Cardiac muscle cell (in vitro differentiated cells and primary cell): ENCODE measurements at regions not wholly inside any gene's neighbourhood (a gene's known extent, or its start where the extent isn't known, plus 50 kb on each side); places are given as distances from the start of the nearest gene placed in this dataset.

Source experiments
- DNase-seq, 2 donors: peaks; one replicate each; pipeline versions ENCODE4 v3.0.0 to v3.0.0-alpha.2; 2010 to 2017; ENCODE audit warnings: low read depth in 1 of 2, low spot score in 1 of 2
- H3K27ac ChIP-seq: fragments of 200-600 bp; sonication (generic); 2 replicates; pipeline ENCODE4 v1.5.1; 2016
- H3K27me3 ChIP-seq: fragments of 200-600 bp; sonication (generic); 2 replicates; pipeline ENCODE4 v1.6.0; 2016; ENCODE audit warnings: control low read depth
- H3K36me3 ChIP-seq: fragments of 200-600 bp; sonication (generic); 2 replicates; pipeline ENCODE4 v1.5.1; 2016; ENCODE audit warnings: control low read depth
- H3K4me1 ChIP-seq: fragments of 200-600 bp; sonication (generic); 2 replicates; pipeline ENCODE4 v1.8.1; 2017; ENCODE audit warnings: low read depth, mild to moderate bottlenecking, mixed run types
- H3K4me3 ChIP-seq: fragments of 200-600 bp; sonication (generic); 2 replicates; pipeline ENCODE4 v1.5.1; 2016; ENCODE audit warnings: mild to moderate bottlenecking
- H3K9me3 ChIP-seq: fragments of 200-600 bp; sonication (generic); 2 replicates; pipeline ENCODE4 v1.5.1; 2017; ENCODE audit warnings: low read depth, mild to moderate bottlenecking, control low read depth
- CTCF ChIP-seq: IDR thresholded peaks from 2 replicates; pipeline ENCODE4 v1.5.1; 2012; ENCODE audit warnings: low read depth, mild to moderate bottlenecking, low read length

GRCh38 chr2:48841126-48841525 lies 85.6 kb upstream of the LHCGR start:
- no peaks in the 10 kb centered on the region for H3K9me3 ChIP-seq

GRCh38 chr2:48838029-48838428 lies 82.5 kb upstream of the LHCGR start:
- Histone ChIP-seq H3K27me3 (no peaks in the 10 kb centered on the region), H3K27ac (no peak overlapping the region), H3K4me1 (no peaks in the 10 kb centered on the region), H3K4me3 (no peak overlapping the region), H3K9me3 (no peaks in the 10 kb centered on the region), H3K36me3 (no peaks in the 10 kb centered on the region)
- DNase-seq: peak in 1 of 2 donors; percentile 7
- no peak for TF ChIP-seq CTCF

More at GRCh38 chr2:48841126-48841525, 85.6 kb upstream of the LHCGR start:
- Histone ChIP-seq H3K36me3 (no peaks in the 10 kb centered on the region), H3K4me3 (no peak overlapping the region), H3K27me3 (no peaks in the 10 kb centered on the region), H3K27ac (no peak overlapping the region), H3K4me1 (no peaks in the 10 kb centered on the region)
- DNase-seq: no peak
- no peak for TF ChIP-seq CTCF

- Histone ChIP-seq H3K9me3 (no peaks in the 10 kb centered on the region), H3K27ac (no peak overlapping the region)
- no peak for DNase-seq
Observed at GRCh38 chr2:48829569-48829968, 74.0 kb upstream of the LHCGR start.

GRCh38 chr2:48829036-48829435 lies 73.5 kb upstream of the LHCGR start:
- Histone ChIP-seq H3K27ac (no peak overlapping the region), H3K27me3 (no peaks in the 10 kb centered on the region), H3K4me1 (no peaks in the 10 kb centered on the region), H3K36me3 (no peaks in the 10 kb centered on the region), H3K9me3 (no peaks in the 10 kb centered on the region), H3K4me3 (no peak overlapping the region)
- peak in 1 of 2 donors; percentile 29 for DNase-seq
- TF ChIP-seq CTCF: no peak

More at GRCh38 chr2:48829569-48829968, 74.0 kb upstream of the LHCGR start:
- Histone ChIP-seq H3K27me3 (no peaks in the 10 kb centered on the region), H3K4me3 (no peak overlapping the region), H3K4me1 (no peaks in the 10 kb centered on the region), H3K36me3 (no peaks in the 10 kb centered on the region)
- no peak for TF ChIP-seq CTCF

- no peaks in the 10 kb centered on the region for H3K27me3 ChIP-seq
- H3K36me3 ChIP-seq: no peaks in the 10 kb centered on the region
- no peak for TF ChIP-seq CTCF
- no peaks in the 10 kb centered on the region for H3K9me3 ChIP-seq
- no peak for DNase-seq
- no peak overlapping the region for H3K4me3 ChIP-seq
- no peak overlapping the region for H3K27ac ChIP-seq
- no peaks in the 10 kb centered on the region for H3K4me1 ChIP-seq
Observed at GRCh38 chr2:48826986-48827385, 71.5 kb upstream of the LHCGR start.

GRCh38 chr2:48824116-48824515 lies 68.6 kb upstream of the LHCGR start:
- H3K4me3 ChIP-seq: no peak overlapping the region
- no peak for DNase-seq
- no peaks in the 10 kb centered on the region for H3K4me1 ChIP-seq
- no peaks in the 10 kb centered on the region for H3K36me3 ChIP-seq
- H3K27me3 ChIP-seq: no peaks in the 10 kb centered on the region
- TF ChIP-seq CTCF: no peak
- H3K27ac ChIP-seq: no peak overlapping the region
- H3K9me3 ChIP-seq: no peaks in the 10 kb centered on the region
